GM23338 (cell line): ENCODE measurements at regions not wholly inside any gene's neighbourhood (a gene's known extent, or its start where the extent isn't known, plus 50 kb on each side); places are given as distances from the start of the nearest gene placed in this dataset.

Experiments used
- ATAC-seq: fragments of 200-7000 bp; cut with Tn5 transposase; 3 replicates; pipeline ENCODE4 v1.9.1; 2020
- DNase-seq: peaks from one replicate; pipeline ENCODE4 v3.0.0-alpha.2; 2015; ENCODE audit warnings: low spot score
- H2AFZ ChIP-seq: fragments of 200-600 bp; sonication (generic); 2 replicates; pipeline ENCODE4 v1.8.0; 2016; ENCODE audit warnings: antibody characterized with exemption, mild to moderate bottlenecking, moderate library complexity
- H3F3A ChIP-seq: fragments of 200-600 bp; sonication (generic); replicated peaks from 2 replicates; pipeline ENCODE4 v1.8.0; 2017; ENCODE audit warnings: antibody characterized with exemption, mixed run types, low read depth
- H3K27ac ChIP-seq: fragments of 200-600 bp; sonication (generic); 2 replicates; pipeline ENCODE4 v1.6.1; 2016; ENCODE audit warnings: low read depth
- H3K27me3 ChIP-seq: fragments of 200-600 bp; sonication (generic); 2 replicates; pipeline ENCODE4 v1.8.0; 2016; ENCODE audit warnings: mild to moderate bottlenecking, mixed run types, moderate library complexity; ENCODE audit not compliant: insufficient read depth
- H3K36me3 ChIP-seq: fragments of 200-600 bp; sonication (generic); 2 replicates; pipeline ENCODE4 v1.8.0; 2016; ENCODE audit warnings: mild to moderate bottlenecking; ENCODE audit not compliant: insufficient read depth
- H3K4me1 ChIP-seq: fragments of 200-600 bp; sonication (generic); 2 replicates; pipeline ENCODE4 v1.8.0; 2016; ENCODE audit warnings: mild to moderate bottlenecking, moderate library complexity; ENCODE audit not compliant: insufficient read depth
- H3K4me2 ChIP-seq: fragments of 200-600 bp; sonication (generic); 2 replicates; pipeline ENCODE4 v1.7.1; 2017; ENCODE audit warnings: mixed run types
- H3K4me3 ChIP-seq: fragments of 200-600 bp; sonication (generic); 2 replicates; pipeline ENCODE4 v1.6.1; 2016; ENCODE audit warnings: mixed run types
- H3K79me2 ChIP-seq: fragments of 200-600 bp; sonication (generic); replicated peaks from 2 replicates; pipeline ENCODE4 v1.8.0; 2017; ENCODE audit warnings: mild to moderate bottlenecking; ENCODE audit not compliant: insufficient read depth
- H3K9me2 ChIP-seq: fragments of 200-600 bp; sonication (generic); 2 replicates; pipeline ENCODE4 v1.8.0; 2017; ENCODE audit not compliant: insufficient read depth
- H4K20me1 ChIP-seq: fragments of 200-600 bp; sonication (generic); replicated peaks from 2 replicates; pipeline ENCODE4 v1.8.0; 2017; ENCODE audit warnings: mild to moderate bottlenecking; ENCODE audit not compliant: insufficient read depth
- H3K27ac Mint-ChIP-seq: 2 replicates; pipeline ENCODE4 v1.8.0; 2020; ENCODE audit warnings: inconsistent platforms, mild to moderate bottlenecking, moderate library complexity, mixed read lengths
- H3K27me3 Mint-ChIP-seq: 3 replicates; pipeline ENCODE4 v1.8.0; 2022; ENCODE audit warnings: low read depth, mild to moderate bottlenecking, moderate library complexity, mixed read lengths, inconsistent platforms; ENCODE audit not compliant: insufficient read depth, poor library complexity
- H3K36me3 Mint-ChIP-seq: 3 replicates; pipeline ENCODE4 v1.8.0; 2021; ENCODE audit warnings: low read depth, mild to moderate bottlenecking, inconsistent platforms, moderate library complexity, mixed read lengths
- H3K4me1 Mint-ChIP-seq: 3 replicates; pipeline ENCODE4 v1.8.0; 2020; ENCODE audit warnings: mild to moderate bottlenecking, inconsistent platforms, mixed read lengths
- H3K4me3 Mint-ChIP-seq: 3 replicates; pipeline ENCODE4 v1.8.0; 2021; ENCODE audit warnings: moderate library complexity, mild to moderate bottlenecking, inconsistent platforms, mixed read lengths
- H3K9me3 Mint-ChIP-seq: 3 replicates; pipeline ENCODE4 v1.8.0; 2020; ENCODE audit warnings: moderate library complexity, mild to moderate bottlenecking, inconsistent platforms, mixed read lengths
- CREB1 ChIP-seq: fragments of 250-450 bp; sonication (Bioruptor Pico); IDR thresholded peaks from 2 replicates; pipeline ENCODE4 v1.5.0; 2020; ENCODE audit warnings: low read depth, mild to moderate bottlenecking, moderate library complexity
- ETS1 ChIP-seq: IDR thresholded peaks from 2 replicates; pipeline ENCODE4 v1.6.1; 2016; ENCODE audit warnings: antibody characterized with exemption
- EZH2 ChIP-seq: fragments of 200-600 bp; sonication (generic); IDR thresholded peaks from one replicate; pipeline ENCODE4 v1.8.0; 2017; ENCODE audit warnings: antibody characterized with exemption, mild to moderate bottlenecking, low read depth; ENCODE audit not compliant: unreplicated experiment
- EZH2phosphoT487 ChIP-seq: fragments of 200-600 bp; sonication (generic); IDR thresholded peaks from one replicate; pipeline ENCODE4 v1.8.1; 2018; ENCODE audit warnings: antibody characterized with exemption; ENCODE audit not compliant: unreplicated experiment
- NANOG ChIP-seq: IDR thresholded peaks from 2 replicates; pipeline ENCODE4 v1.6.1; 2016; ENCODE audit warnings: antibody characterized with exemption, borderline replicate concordance
- REST ChIP-seq: IDR thresholded peaks from one replicate; pipeline ENCODE4 v1.6.1; 2018; ENCODE audit warnings: antibody characterized with exemption; ENCODE audit not compliant: unreplicated experiment
- ZNF462 ChIP-seq: fragments of 250-450 bp; sonication (Bioruptor Pico); IDR thresholded peaks from 2 replicates; pipeline ENCODE4 v1.5.0; 2020; ENCODE audit warnings: mild to moderate bottlenecking, moderate library complexity

- no peak for TF ChIP-seq EZH2phosphoT487
- no peak for TF ChIP-seq EZH2
- no peak for TF ChIP-seq ZNF462 (CRISPR knock-in tag)
- TF ChIP-seq REST, result no peak
- TF ChIP-seq ETS1, result no peak
- no peak for TF ChIP-seq NANOG
- no peak for TF ChIP-seq CREB1 (CRISPR knock-in tag)
- Mint-ChIP-seq H3K4me3 (no peak overlapping the region), H3K9me3 (no peaks in the 10 kb centered on the region), H3K27me3 (no peaks in the 10 kb centered on the region), H3K36me3 (no peaks in the 10 kb centered on the region), H3K27ac (0 out of 2 replicates have a peak overlapping the region, but pooled peaks have one; percentile 5), H3K4me1 (peaks cover 3% of the 10 kb centered on the region; the same call in 1 of the 3 replicates)
- Histone ChIP-seq H3F3A (no peaks in the 10 kb centered on the region), H3K36me3 (no peaks in the 10 kb centered on the region), H3K27ac (no peak overlapping the region), H3K4me2 (no peak overlapping the region), H4K20me1 (no peaks in the 10 kb centered on the region), H2AFZ (no peak overlapping the region), H3K4me1 (0 out of 2 replicates have a peak, but pooled peaks cover 3% of the 10 kb centered on the region), H3K79me2 (no peaks in the 10 kb centered on the region), H3K27me3 (no peaks in the 10 kb centered on the region), H3K4me3 (no peak overlapping the region), H3K9me2 (0 out of 2 replicates have a peak, but pooled peaks cover 3% of the 10 kb centered on the region)
- peak; percentile 6 for DNase-seq
- ATAC-seq, result no peak
These were observed 154.5 kb downstream of the TMEM168 start for GRCh38 chr7:112635742-112636141.
